HepG2 (cell line): ENCODE measurements at regions not wholly inside any gene's neighbourhood (a gene's known extent, or its start where the extent isn't known, plus 50 kb on each side); places are given as distances from the start of the nearest gene placed in this dataset.

ENCODE experiments used
- ATAC-seq: fragments of 200-7000 bp; cut with Tn5 transposase; 3 replicates; pipeline ENCODE4 v1.9.1; 2020; ENCODE audit warnings: mild to moderate bottlenecking, moderate library complexity
- BruUV-seq: library from RNA; stranded (reverse); fragments of 400-500 nt; replicated peaks from 2 replicates; lab custom pipeline; 2021; lab: Mats Ljungman, UMichigan
- CTCF ChIA-PET: fragments of 300-600 bp; formaldehyde crosslinking; extraction: SDS; loops from one replicate; lab custom pipeline; 2021; ENCODE audit warnings: low total read pairs, inconsistent platforms, low intra/inter-chr PET ratio; lab: Yijun Ruan, JAX
- POLR2A ChIA-PET: fragments of 350-600 bp; sonication (Branson Sonifier 250); formaldehyde crosslinking; loops from one replicate; lab custom pipeline; 2020; ENCODE audit warnings: antibody characterized with exemption, inconsistent platforms; lab: Yijun Ruan, JAX
- DNase-seq: peaks from one replicate; pipeline ENCODE4 v3.0.0-alpha.2; 2015; ENCODE audit warnings: low spot score
- FAIRE-seq: peaks from 3 replicates; lab custom pipeline; 2011; peaks lifted over from hg19 to GRCh38; lab: Jason Lieb, UNC
- H2AFZ ChIP-seq: one replicate; pipeline ENCODE4 v1.6.1; 2011; ENCODE audit warnings: low read length, inconsistent platforms
- H3K27ac ChIP-seq: fragments of 300-600 bp; 3 replicates; pipeline ENCODE4 v1.8.0; 2011; ENCODE audit warnings: mixed run types, mild to moderate bottlenecking, mixed read lengths, low read length, inconsistent platforms; ENCODE audit not compliant: insufficient read depth; ENCODE audit errors: extremely low read length
- H3K27me3 ChIP-seq, 2 experiments: fragments of 200-600 bp in 1 of 2; 2 replicates in 1 of 2; 3 replicates in 1 of 2; pipeline versions ENCODE4 v1.6.0 to v1.8.0; 2011; ENCODE audit warnings: low read length in 2 of 2, mild to moderate bottlenecking in 2 of 2, moderate library complexity in 2 of 2, inconsistent platforms in 1 of 2; ENCODE audit not compliant: insufficient read depth in 2 of 2, control insufficient read depth in 1 of 2
- H3K36me3 ChIP-seq, 2 experiments: fragments of 200-600 bp in 1 of 2; replicated peaks in 1 of 2; 2 replicates in 1 of 2; 3 replicates in 1 of 2; pipeline versions ENCODE4 v1.5.1 to v1.8.0; 2011; ENCODE audit warnings: low read length in 2 of 2, inconsistent platforms in 1 of 2; ENCODE audit not compliant: insufficient read depth in 2 of 2, control insufficient read depth in 1 of 2
- H3K4me1 ChIP-seq: 2 replicates; pipeline ENCODE4 v1.5.1; 2012; ENCODE audit warnings: low read length, inconsistent platforms; ENCODE audit not compliant: insufficient read depth
- H3K4me2 ChIP-seq: 2 replicates; pipeline ENCODE4 v1.6.0; 2011; ENCODE audit warnings: low read depth, low read length, inconsistent platforms
- H3K4me3 ChIP-seq, 3 experiments: fragments of 200-600 bp in 1 of 3; sonication (generic), shearing (Covaris generic) in 1 of 3; replicated peaks in 1 of 3; 2 replicates each; pipeline ENCODE4 v1.5.1; 2011 to 2016; ENCODE audit warnings: low read length in 3 of 3, inconsistent platforms in 2 of 3, low read depth in 2 of 3, mild to moderate bottlenecking in 2 of 3, control low read depth in 1 of 3, mixed read lengths in 1 of 3; ENCODE audit not compliant: insufficient read depth in 1 of 3
- H3K79me2 ChIP-seq: one replicate; pipeline ENCODE4 v1.6.1; 2011; ENCODE audit warnings: low read length, inconsistent platforms; ENCODE audit not compliant: insufficient read depth
- H3K9ac ChIP-seq: 2 replicates; pipeline ENCODE4 v1.6.0; 2011; ENCODE audit warnings: mild to moderate bottlenecking, low read depth, low read length, inconsistent platforms; ENCODE audit not compliant: insufficient read depth
- H3K9me3 ChIP-seq: 2 replicates; pipeline ENCODE4 v1.5.1; 2012; ENCODE audit warnings: mild to moderate bottlenecking, low read length
- H4K20me1 ChIP-seq: 2 replicates; pipeline ENCODE4 v1.6.0; 2011; ENCODE audit warnings: inconsistent platforms, mild to moderate bottlenecking, low read length, moderate library complexity; ENCODE audit not compliant: insufficient read depth
- AGO1 ChIP-seq: fragments of 200-400 bp; formaldehyde crosslinking; IDR thresholded peaks from 2 replicates; pipeline ENCODE4 v1.6.1; 2017; ENCODE audit warnings: mild to moderate bottlenecking, low read depth, low read length, moderate library complexity; ENCODE audit not compliant: poor library complexity, severe bottlenecking
- CAMTA2 ChIP-seq: sonication (generic); formaldehyde crosslinking; IDR thresholded peaks from 2 replicates; pipeline ENCODE4 v1.4.0; 2020; ENCODE audit warnings: mild to moderate bottlenecking, missing genetic modification reagents, borderline replicate concordance
- CEBPG ChIP-seq: IDR thresholded peaks from 2 replicates; pipeline ENCODE4 v1.6.1; 2016
- FIP1L1 ChIP-seq: fragments of 200-400 bp; formaldehyde crosslinking; IDR thresholded peaks from 2 replicates; pipeline ENCODE4 v1.6.1; 2018; ENCODE audit warnings: low read depth, mild to moderate bottlenecking, low read length, moderate library complexity, borderline replicate concordance; ENCODE audit not compliant: insufficient read depth
- KDM5A ChIP-seq: fragments of 200-600 bp; sonication (generic); IDR thresholded peaks from 2 replicates; pipeline ENCODE4 v1.7.0; 2018; ENCODE audit warnings: antibody characterized with exemption, mild to moderate bottlenecking, low read length, borderline replicate concordance
- NFYB ChIP-seq: sonication (generic); formaldehyde crosslinking; IDR thresholded peaks from 2 replicates; pipeline ENCODE4 v1.4.0; 2020; ENCODE audit warnings: missing genetic modification reagents
- ONECUT2 ChIP-seq: sonication (generic); formaldehyde crosslinking; IDR thresholded peaks from 2 replicates; pipeline ENCODE4 v1.4.0; 2020; ENCODE audit warnings: missing genetic modification reagents
- PHF21A ChIP-seq: sonication (generic); formaldehyde crosslinking; IDR thresholded peaks from 2 replicates; pipeline ENCODE4 v1.5.0; 2020; ENCODE audit warnings: mild to moderate bottlenecking, missing genetic modification reagents
- REST ChIP-seq, 2 experiments: IDR thresholded peaks; 2 replicates each; pipeline ENCODE4 v1.6.1; 2011 to 2012; ENCODE audit warnings: low read length in 2 of 2, borderline replicate concordance in 1 of 2, low read depth in 1 of 2, mild to moderate bottlenecking in 1 of 2, moderate library complexity in 1 of 2
- ZBTB8A ChIP-seq: sonication (generic); formaldehyde crosslinking; IDR thresholded peaks from 2 replicates; pipeline ENCODE4 v1.4.0; 2020; ENCODE audit warnings: mild to moderate bottlenecking, low read depth, missing genetic modification reagents, borderline replicate concordance
- WGBS: methylation state at CpG from one replicate; pipeline ENCODE4 v1.1.6; 2017; ENCODE audit warnings: low lambda C conversion rate; 5-methylcytosine and 5-hydroxymethylcytosine counted together
- in situ Hi-C: cut with HindIII; loops from 2 replicates; pipeline ENCODE4 v1.10.0; 2017; ENCODE audit warnings: low pct_unique_long_range_greater_than_20kb; ENCODE audit not compliant: extremely low pct_ligation_motif_present
- intact Hi-C: fragments of 100-400 bp; cut with micrococcal nuclease; formaldehyde crosslinking; loops from one replicate; pipeline ENCODE4 v1.10.0; 2022; ENCODE audit not compliant: unreplicated experiment

- Histone ChIP-seq H3K4me1 (no peaks in the 10 kb centered on the region), H3K27me3 (no peaks in the 10 kb centered on the region), H2AFZ (no peak overlapping the region), H3K4me3 (no peak overlapping the region), H3K9me3 (no peaks in the 10 kb centered on the region), H3K36me3 (no peaks in the 10 kb centered on the region), H3K27ac (no peak overlapping the region), H3K9ac (no peak overlapping the region), H4K20me1 (no peaks in the 10 kb centered on the region), H3K4me2 (no peak overlapping the region), H3K79me2 (no peaks in the 10 kb centered on the region)
- in situ Hi-C loops = no loop called here
- ATAC-seq (no peak), FAIRE-seq (no peak), DNase-seq (no peak)
- no TSS peak for BruUV-seq
- TF ChIP-seq CEBPG (CRISPR knock-in tag) (no peak), NFYB (CRISPR knock-in tag) (no peak), KDM5A (no peak), PHF21A (CRISPR knock-in tag) (no peak), FIP1L1 (no peak), AGO1 (no peak), ZBTB8A (CRISPR knock-in tag) (no peak), REST (IDR thresholded peaks at IDR 0.05; ENCODE audit: borderline replicate concordance in 1 of 2, low read depth in 1 of 2, low read length in 2 of 2) (no peak), ONECUT2 (CRISPR knock-in tag) (no peak), CAMTA2 (no peak)
- 2% methylated on average over 2 of the region's 2 CpGs for WGBS
- POLR2A ChIA-PET = no interaction called here
- intact Hi-C loops = no loop called here
- CTCF ChIA-PET = no interaction called here
Measured at GRCh38 chr4:162793571-162793970, 373.1 kb downstream of the NAF1 start.
